ENCODE measurements at regions not wholly inside any gene's neighbourhood (a gene's known extent, or its start where the extent isn't known, plus 50 kb on each side); places are given as distances from the start of the nearest gene placed in this dataset.

DNA sequence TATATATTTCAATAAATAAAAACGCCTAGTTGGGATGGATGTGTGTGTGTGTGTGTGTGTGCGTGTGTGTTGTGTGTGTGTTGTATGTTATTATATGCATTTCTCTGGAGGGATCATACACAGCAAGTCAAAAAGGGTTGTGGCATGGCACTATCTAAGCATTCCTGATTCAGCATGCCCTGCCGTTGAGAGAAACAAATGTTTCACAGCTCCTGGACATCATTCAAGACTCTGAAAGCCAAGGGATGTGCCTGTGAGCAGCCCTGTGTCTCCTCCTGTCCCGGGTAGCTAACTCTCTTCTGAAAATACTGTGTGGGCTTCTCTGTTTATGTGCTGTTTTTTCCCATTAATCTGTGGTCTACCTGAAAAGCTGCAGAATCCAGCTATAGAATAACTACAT, 197.9 kb upstream of the SETBP1 start:
- Mint-ChIP-seq H3K27me3 (ENCODE audit: low read depth) (peaks cover 5% of the 10 kb centered on the region; the same call in 1 of the 2 replicates), H3K4me3 (no peak overlapping the region), H3K9me3 (peaks cover 42% of the 10 kb centered on the region), H3K4me1 (no peaks in the 10 kb centered on the region), H3K36me3 (peaks cover 32% of the 10 kb centered on the region), H3K27ac (no peak overlapping the region)
- CTCF ChIA-PET = no interaction called here
- ATAC-seq (no peak), DNase-seq (ENCODE audit: low spot score) (no peak)
- POLR2A ChIA-PET = interaction anchor here (0.7 kb wide), 1 partner anchor 637 kb away, joined by 3 read pairs; no protein-coding TSS in a partner anchor
- TF ChIP-seq PREB (CRISPR knock-in tag; IDR thresholded peaks at IDR 0.05; ENCODE audit: borderline replicate concordance) (no peak), OVOL2 (CRISPR knock-in tag; IDR thresholded peaks at IDR 0.05; ENCODE audit: borderline replicate concordance) (no peak), MXD4 (CRISPR knock-in tag; IDR thresholded peaks at IDR 0.05; ENCODE audit: borderline replicate concordance) (no peak), ZNF232 (CRISPR knock-in tag; IDR thresholded peaks at IDR 0.05) (no peak), CREB1 (CRISPR knock-in tag; IDR thresholded peaks at IDR 0.05) (no peak), NFE2L1 (CRISPR knock-in tag; IDR thresholded peaks at IDR 0.05) (no peak), SP1 (CRISPR knock-in tag; conservative IDR thresholded peaks at IDR 0.05) (no peak), TEAD1 (CRISPR knock-in tag; IDR thresholded peaks at IDR 0.05) (no peak), KAT7 (CRISPR knock-in tag; IDR thresholded peaks at IDR 0.05; ENCODE audit: borderline replicate concordance) (no peak), ELF4 (CRISPR knock-in tag; IDR thresholded peaks at IDR 0.05; ENCODE audit: low read depth) (no peak), SMAD3 (CRISPR knock-in tag; IDR thresholded peaks at IDR 0.05; ENCODE audit: borderline replicate concordance) (no peak)
- TF ChIP-seq, protein P1, sequence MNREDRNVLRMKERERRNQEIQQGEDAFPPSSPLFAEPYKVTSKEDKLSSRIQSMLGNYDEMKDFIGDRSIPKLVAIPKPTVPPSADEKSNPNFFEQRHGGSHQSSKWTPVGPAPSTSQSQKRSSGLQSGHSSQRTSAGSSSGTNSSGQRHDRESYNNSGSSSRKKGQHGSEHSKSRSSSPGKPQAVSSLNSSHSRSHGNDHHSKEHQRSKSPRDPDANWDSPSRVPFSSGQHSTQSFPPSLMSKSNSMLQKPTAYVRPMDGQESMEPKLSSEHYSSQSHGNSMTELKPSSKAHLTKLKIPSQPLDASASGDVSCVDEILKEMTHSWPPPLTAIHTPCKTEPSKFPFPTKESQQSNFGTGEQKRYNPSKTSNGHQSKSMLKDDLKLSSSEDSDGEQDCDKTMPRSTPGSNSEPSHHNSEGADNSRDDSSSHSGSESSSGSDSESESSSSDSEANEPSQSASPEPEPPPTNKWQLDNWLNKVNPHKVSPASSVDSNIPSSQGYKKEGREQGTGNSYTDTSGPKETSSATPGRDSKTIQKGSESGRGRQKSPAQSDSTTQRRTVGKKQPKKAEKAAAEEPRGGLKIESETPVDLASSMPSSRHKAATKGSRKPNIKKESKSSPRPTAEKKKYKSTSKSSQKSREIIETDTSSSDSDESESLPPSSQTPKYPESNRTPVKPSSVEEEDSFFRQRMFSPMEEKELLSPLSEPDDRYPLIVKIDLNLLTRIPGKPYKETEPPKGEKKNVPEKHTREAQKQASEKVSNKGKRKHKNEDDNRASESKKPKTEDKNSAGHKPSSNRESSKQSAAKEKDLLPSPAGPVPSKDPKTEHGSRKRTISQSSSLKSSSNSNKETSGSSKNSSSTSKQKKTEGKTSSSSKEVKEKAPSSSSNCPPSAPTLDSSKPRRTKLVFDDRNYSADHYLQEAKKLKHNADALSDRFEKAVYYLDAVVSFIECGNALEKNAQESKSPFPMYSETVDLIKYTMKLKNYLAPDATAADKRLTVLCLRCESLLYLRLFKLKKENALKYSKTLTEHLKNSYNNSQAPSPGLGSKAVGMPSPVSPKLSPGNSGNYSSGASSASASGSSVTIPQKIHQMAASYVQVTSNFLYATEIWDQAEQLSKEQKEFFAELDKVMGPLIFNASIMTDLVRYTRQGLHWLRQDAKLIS (CRISPR knock-in tag; IDR thresholded peaks at IDR 0.05; ENCODE audit: borderline replicate concordance) = no peak
- TF ChIP-seq, protein P2, sequence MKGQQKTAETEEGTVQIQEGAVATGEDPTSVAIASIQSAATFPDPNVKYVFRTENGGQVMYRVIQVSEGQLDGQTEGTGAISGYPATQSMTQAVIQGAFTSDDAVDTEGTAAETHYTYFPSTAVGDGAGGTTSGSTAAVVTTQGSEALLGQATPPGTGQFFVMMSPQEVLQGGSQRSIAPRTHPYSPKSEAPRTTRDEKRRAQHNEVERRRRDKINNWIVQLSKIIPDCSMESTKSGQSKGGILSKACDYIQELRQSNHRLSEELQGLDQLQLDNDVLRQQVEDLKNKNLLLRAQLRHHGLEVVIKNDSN (CRISPR knock-in tag; IDR thresholded peaks at IDR 0.05) = no peak
- TF ChIP-seq, protein P3, sequence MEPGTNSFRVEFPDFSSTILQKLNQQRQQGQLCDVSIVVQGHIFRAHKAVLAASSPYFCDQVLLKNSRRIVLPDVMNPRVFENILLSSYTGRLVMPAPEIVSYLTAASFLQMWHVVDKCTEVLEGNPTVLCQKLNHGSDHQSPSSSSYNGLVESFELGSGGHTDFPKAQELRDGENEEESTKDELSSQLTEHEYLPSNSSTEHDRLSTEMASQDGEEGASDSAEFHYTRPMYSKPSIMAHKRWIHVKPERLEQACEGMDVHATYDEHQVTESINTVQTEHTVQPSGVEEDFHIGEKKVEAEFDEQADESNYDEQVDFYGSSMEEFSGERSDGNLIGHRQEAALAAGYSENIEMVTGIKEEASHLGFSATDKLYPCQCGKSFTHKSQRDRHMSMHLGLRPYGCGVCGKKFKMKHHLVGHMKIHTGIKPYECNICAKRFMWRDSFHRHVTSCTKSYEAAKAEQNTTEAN (CRISPR knock-in tag; IDR thresholded peaks at IDR 0.05) = no peak
- TF ChIP-seq, protein P4, sequence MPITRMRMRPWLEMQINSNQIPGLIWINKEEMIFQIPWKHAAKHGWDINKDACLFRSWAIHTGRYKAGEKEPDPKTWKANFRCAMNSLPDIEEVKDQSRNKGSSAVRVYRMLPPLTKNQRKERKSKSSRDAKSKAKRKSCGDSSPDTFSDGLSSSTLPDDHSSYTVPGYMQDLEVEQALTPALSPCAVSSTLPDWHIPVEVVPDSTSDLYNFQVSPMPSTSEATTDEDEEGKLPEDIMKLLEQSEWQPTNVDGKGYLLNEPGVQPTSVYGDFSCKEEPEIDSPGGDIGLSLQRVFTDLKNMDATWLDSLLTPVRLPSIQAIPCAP (CRISPR knock-in tag; IDR thresholded peaks at IDR 0.05) = no peak
- TF ChIP-seq, protein P5, sequence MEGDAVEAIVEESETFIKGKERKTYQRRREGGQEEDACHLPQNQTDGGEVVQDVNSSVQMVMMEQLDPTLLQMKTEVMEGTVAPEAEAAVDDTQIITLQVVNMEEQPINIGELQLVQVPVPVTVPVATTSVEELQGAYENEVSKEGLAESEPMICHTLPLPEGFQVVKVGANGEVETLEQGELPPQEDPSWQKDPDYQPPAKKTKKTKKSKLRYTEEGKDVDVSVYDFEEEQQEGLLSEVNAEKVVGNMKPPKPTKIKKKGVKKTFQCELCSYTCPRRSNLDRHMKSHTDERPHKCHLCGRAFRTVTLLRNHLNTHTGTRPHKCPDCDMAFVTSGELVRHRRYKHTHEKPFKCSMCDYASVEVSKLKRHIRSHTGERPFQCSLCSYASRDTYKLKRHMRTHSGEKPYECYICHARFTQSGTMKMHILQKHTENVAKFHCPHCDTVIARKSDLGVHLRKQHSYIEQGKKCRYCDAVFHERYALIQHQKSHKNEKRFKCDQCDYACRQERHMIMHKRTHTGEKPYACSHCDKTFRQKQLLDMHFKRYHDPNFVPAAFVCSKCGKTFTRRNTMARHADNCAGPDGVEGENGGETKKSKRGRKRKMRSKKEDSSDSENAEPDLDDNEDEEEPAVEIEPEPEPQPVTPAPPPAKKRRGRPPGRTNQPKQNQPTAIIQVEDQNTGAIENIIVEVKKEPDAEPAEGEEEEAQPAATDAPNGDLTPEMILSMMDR (IDR thresholded peaks at IDR 0.05) = no peak
- TF ChIP-seq, protein P6, sequence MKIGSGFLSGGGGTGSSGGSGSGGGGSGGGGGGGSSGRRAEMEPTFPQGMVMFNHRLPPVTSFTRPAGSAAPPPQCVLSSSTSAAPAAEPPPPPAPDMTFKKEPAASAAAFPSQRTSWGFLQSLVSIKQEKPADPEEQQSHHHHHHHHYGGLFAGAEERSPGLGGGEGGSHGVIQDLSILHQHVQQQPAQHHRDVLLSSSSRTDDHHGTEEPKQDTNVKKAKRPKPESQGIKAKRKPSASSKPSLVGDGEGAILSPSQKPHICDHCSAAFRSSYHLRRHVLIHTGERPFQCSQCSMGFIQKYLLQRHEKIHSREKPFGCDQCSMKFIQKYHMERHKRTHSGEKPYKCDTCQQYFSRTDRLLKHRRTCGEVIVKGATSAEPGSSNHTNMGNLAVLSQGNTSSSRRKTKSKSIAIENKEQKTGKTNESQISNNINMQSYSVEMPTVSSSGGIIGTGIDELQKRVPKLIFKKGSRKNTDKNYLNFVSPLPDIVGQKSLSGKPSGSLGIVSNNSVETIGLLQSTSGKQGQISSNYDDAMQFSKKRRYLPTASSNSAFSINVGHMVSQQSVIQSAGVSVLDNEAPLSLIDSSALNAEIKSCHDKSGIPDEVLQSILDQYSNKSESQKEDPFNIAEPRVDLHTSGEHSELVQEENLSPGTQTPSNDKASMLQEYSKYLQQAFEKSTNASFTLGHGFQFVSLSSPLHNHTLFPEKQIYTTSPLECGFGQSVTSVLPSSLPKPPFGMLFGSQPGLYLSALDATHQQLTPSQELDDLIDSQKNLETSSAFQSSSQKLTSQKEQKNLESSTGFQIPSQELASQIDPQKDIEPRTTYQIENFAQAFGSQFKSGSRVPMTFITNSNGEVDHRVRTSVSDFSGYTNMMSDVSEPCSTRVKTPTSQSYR (CRISPR knock-in tag; IDR thresholded peaks at IDR 0.05) = no peak
